ENCODE measurements at regions not wholly inside any gene's neighbourhood (a gene's known extent, or its start where the extent isn't known, plus 50 kb on each side); places are given as distances from the start of the nearest gene placed in this dataset.

- TF ChIP-seq TRAFD1 (CRISPR knock-in tag; IDR thresholded peaks at IDR 0.05; ENCODE audit: borderline replicate concordance) (no peak), ZNF615 (CRISPR knock-in tag; IDR thresholded peaks at IDR 0.05; ENCODE audit: borderline replicate concordance) (peak; percentile 91; the same call in 1 of the 2 replicates), BORCS8-MEF2B (CRISPR knock-in tag; IDR thresholded peaks at IDR 0.05) (peak; percentile 87; the same call in 1 of the 2 replicates), ASH2L (IDR thresholded peaks at IDR 0.05; ENCODE audit: insufficient read length, low read depth, low read length) (peak; percentile 100), PBX3 (CRISPR knock-in tag; IDR thresholded peaks at IDR 0.05; ENCODE audit: borderline replicate concordance) (no peak), RCOR2 (CRISPR knock-in tag; IDR thresholded peaks at IDR 0.05) (peak; percentile 84), PCBP1 (IDR thresholded peaks at IDR 0.05; ENCODE audit: borderline replicate concordance, low read depth, low read length) (0 out of 2 replicates have a peak, but pooled peaks have one; percentile 27), HNF4A (CRISPR knock-in tag; IDR thresholded peaks at IDR 0.05) (peak; percentile 98), LRRFIP1 (CRISPR knock-in tag; conservative IDR thresholded peaks at IDR 0.05) (no peak), ZNF562 (CRISPR knock-in tag; IDR thresholded peaks at IDR 0.05; ENCODE audit: borderline replicate concordance) (no peak), ZBTB21 (CRISPR knock-in tag; IDR thresholded peaks at IDR 0.05) (peak; percentile 97), PITX1 (CRISPR knock-in tag; IDR thresholded peaks at IDR 0.05) (0 out of 2 replicates have a peak, but pooled peaks have one; percentile 46)
- TF ChIP-seq, protein P1, sequence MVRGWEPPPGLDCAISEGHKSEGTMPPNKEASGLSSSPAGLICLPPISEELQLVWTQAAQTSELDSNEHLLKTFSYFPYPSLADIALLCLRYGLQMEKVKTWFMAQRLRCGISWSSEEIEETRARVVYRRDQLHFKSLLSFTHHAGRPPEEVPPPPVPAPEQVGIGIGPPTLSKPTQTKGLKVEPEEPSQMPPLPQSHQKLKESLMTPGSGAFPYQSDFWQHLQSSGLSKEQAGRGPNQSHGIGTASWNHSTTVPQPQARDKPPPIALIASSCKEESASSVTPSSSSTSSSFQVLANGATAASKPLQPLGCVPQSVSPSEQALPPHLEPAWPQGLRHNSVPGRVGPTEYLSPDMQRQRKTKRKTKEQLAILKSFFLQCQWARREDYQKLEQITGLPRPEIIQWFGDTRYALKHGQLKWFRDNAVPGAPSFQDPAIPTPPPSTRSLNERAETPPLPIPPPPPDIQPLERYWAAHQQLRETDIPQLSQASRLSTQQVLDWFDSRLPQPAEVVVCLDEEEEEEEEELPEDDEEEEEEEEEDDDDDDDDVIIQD (CRISPR knock-in tag; IDR thresholded peaks at IDR 0.05; ENCODE audit: low read depth), result peak; percentile 91; the same call in 1 of the 2 replicates
- TF ChIP-seq, protein P2, sequence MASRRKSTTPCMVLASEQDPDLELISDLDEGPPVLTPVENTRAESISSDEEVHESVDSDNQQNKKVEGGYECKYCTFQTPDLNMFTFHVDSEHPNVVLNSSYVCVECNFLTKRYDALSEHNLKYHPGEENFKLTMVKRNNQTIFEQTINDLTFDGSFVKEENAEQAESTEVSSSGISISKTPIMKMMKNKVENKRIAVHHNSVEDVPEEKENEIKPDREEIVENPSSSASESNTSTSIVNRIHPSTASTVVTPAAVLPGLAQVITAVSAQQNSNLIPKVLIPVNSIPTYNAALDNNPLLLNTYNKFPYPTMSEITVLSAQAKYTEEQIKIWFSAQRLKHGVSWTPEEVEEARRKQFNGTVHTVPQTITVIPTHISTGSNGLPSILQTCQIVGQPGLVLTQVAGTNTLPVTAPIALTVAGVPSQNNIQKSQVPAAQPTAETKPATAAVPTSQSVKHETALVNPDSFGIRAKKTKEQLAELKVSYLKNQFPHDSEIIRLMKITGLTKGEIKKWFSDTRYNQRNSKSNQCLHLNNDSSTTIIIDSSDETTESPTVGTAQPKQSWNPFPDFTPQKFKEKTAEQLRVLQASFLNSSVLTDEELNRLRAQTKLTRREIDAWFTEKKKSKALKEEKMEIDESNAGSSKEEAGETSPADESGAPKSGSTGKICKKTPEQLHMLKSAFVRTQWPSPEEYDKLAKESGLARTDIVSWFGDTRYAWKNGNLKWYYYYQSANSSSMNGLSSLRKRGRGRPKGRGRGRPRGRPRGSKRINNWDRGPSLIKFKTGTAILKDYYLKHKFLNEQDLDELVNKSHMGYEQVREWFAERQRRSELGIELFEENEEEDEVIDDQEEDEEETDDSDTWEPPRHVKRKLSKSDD (CRISPR knock-in tag; IDR thresholded peaks at IDR 0.05; ENCODE audit: low read depth), result peak; percentile 97
- TF ChIP-seq, protein P3, sequence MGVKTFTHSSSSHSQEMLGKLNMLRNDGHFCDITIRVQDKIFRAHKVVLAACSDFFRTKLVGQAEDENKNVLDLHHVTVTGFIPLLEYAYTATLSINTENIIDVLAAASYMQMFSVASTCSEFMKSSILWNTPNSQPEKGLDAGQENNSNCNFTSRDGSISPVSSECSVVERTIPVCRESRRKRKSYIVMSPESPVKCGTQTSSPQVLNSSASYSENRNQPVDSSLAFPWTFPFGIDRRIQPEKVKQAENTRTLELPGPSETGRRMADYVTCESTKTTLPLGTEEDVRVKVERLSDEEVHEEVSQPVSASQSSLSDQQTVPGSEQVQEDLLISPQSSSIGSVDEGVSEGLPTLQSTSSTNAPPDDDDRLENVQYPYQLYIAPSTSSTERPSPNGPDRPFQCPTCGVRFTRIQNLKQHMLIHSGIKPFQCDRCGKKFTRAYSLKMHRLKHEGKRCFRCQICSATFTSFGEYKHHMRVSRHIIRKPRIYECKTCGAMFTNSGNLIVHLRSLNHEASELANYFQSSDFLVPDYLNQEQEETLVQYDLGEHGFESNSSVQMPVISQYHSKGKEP (CRISPR knock-in tag; IDR thresholded peaks at IDR 0.05), result no peak
Observed at GRCh38 chr1:229221106-229222019, 49.5 kb upstream of the RAB4A start (continued).

All from HepG2 (cell line).